Sigmoid colon (tissue), 6 donors: ENCODE measurements at regions not wholly inside any gene's neighbourhood (a gene's known extent, or its start where the extent isn't known, plus 50 kb on each side); places are given as distances from the start of the nearest gene placed in this dataset.
A peak's percentile ranks its signal among the peaks of the same experiment; 100 is the strongest.

Experiments used
- DNase-seq: peaks from one replicate; pipeline ENCODE4 v3.0.0-alpha.2; 2019
- H3K27ac ChIP-seq, 4 donors: fragments of 200-600 bp; sonication (generic); one replicate each; pipeline ENCODE4 v1.5.1; 2016 to 2019; ENCODE audit warnings: mild to moderate bottlenecking in 1 of 4
- H3K27me3 ChIP-seq, 3 donors: fragments of 200-600 bp; sonication (generic); one replicate each; pipeline ENCODE4 v1.5.1; 2019; ENCODE audit warnings: mild to moderate bottlenecking in 1 of 3
- H3K36me3 ChIP-seq, 4 donors: fragments of 200-600 bp; sonication (generic); one replicate each; pipeline ENCODE4 v1.5.1; 2016 to 2019
- H3K4me1 ChIP-seq, 4 donors: fragments of 200-600 bp; sonication (generic); one replicate each; pipeline ENCODE4 v1.5.1; 2017 to 2019
- H3K4me3 ChIP-seq, 4 donors: fragments of 200-600 bp; sonication (generic); one replicate each; pipeline ENCODE4 v1.5.1; 2017 to 2019; ENCODE audit warnings: mild to moderate bottlenecking in 2 of 4, moderate library complexity in 1 of 4
- H3K9me3 ChIP-seq, 4 donors: fragments of 200-600 bp in 3 of 4; sonication (generic) in 3 of 4; one replicate each; pipeline versions ENCODE4 v1.5.1 to v1.6.1; 2013 to 2019
- EP300 ChIP-seq, 4 donors: sonication (generic); formaldehyde crosslinking; IDR thresholded peaks; one replicate each; pipeline ENCODE4 v1.6.1; 2017; ENCODE audit warnings: antibody characterized with exemption in 4 of 4
- POLR2A ChIP-seq, 2 donors: fragments of 450-650 bp; IDR thresholded peaks; one replicate each; pipeline ENCODE4 v1.6.1; 2016; ENCODE audit warnings: antibody characterized with exemption in 2 of 2, mild to moderate bottlenecking in 2 of 2, moderate library complexity in 2 of 2
- POLR2AphosphoS5 ChIP-seq, 4 donors: sonication (generic); formaldehyde crosslinking; IDR thresholded peaks; one replicate each; pipeline ENCODE4 v1.6.1; 2017; ENCODE audit warnings: antibody characterized with exemption in 4 of 4
- WGBS, 2 donors: extraction: QIAGEN DNeasy Blood & Tissue Kit; methylation state at CpG; one replicate each; pipeline ENCODE4 v1.1.7; 2013; 5-methylcytosine and 5-hydroxymethylcytosine counted together
- intact Hi-C: fragments of 100-400 bp; cut with DNase I; formaldehyde crosslinking; loops from one replicate; pipeline ENCODE4 v1.15.1; 2023
- TF ChIP-seq, protein P1 (sequence below), 4 experiments: fragments of 450-650 bp in 3 of 4; fragments of 200-600 bp in 1 of 4; IDR thresholded peaks; one replicate each; pipeline ENCODE4 v1.5.1; 2016 to 2019; ENCODE audit warnings: antibody characterized with exemption in 4 of 4, mild to moderate bottlenecking in 3 of 4, moderate library complexity in 2 of 4
- donor health status: healthy with polysubstance abuse.
- donor health status: healthy.

DNA sequence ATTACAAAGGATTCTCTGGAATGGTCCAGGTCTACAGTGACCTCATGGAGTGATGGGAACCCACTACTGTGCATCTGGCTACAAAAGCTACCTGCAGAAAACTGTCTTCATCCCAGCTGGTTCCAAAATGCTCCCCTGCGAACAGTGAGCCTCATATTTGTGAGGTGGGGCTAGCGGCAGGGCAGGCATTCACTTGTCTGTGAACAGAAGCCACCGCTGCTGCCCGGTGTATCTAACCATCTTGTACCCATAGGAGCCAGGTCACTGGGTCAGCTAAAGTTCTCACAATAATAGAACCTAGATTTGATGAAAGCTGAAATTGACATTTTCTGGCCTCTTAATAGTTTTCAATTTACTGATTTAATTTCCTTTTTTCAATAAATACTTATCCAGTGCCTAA lies 150.7 kb downstream of the KLF13 start:
- no peaks in the 10 kb centered on the region for H3K36me3 ChIP-seq
- H3K27ac ChIP-seq = no peak overlapping the region
- DNase-seq = no peak
- WGBS, 2 donors = 97% methylated on average over 4 of the region's 4 CpGs
- no peak for TF ChIP-seq EP300 (IDR thresholded peaks at IDR 0.05)
- TF ChIP-seq, protein P1, sequence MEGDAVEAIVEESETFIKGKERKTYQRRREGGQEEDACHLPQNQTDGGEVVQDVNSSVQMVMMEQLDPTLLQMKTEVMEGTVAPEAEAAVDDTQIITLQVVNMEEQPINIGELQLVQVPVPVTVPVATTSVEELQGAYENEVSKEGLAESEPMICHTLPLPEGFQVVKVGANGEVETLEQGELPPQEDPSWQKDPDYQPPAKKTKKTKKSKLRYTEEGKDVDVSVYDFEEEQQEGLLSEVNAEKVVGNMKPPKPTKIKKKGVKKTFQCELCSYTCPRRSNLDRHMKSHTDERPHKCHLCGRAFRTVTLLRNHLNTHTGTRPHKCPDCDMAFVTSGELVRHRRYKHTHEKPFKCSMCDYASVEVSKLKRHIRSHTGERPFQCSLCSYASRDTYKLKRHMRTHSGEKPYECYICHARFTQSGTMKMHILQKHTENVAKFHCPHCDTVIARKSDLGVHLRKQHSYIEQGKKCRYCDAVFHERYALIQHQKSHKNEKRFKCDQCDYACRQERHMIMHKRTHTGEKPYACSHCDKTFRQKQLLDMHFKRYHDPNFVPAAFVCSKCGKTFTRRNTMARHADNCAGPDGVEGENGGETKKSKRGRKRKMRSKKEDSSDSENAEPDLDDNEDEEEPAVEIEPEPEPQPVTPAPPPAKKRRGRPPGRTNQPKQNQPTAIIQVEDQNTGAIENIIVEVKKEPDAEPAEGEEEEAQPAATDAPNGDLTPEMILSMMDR (IDR thresholded peaks at IDR 0.05) = no peak
- TF ChIP-seq POLR2AphosphoS5 (IDR thresholded peaks at IDR 0.05) = no peak
- TF ChIP-seq POLR2A (IDR thresholded peaks at IDR 0.05) = no peak
- no peaks in the 10 kb centered on the region for H3K9me3 ChIP-seq
- no peak overlapping the region for H3K4me3 ChIP-seq
- H3K27me3 ChIP-seq = peaks cover 3 to 22% (median 6%) of the 10 kb centered on the region in 3 donors
- intact Hi-C loops = no loop called here
- H3K4me1 ChIP-seq = peaks cover 0 to 4% (median 0%) of the 10 kb centered on the region in 4 donors

DNA sequence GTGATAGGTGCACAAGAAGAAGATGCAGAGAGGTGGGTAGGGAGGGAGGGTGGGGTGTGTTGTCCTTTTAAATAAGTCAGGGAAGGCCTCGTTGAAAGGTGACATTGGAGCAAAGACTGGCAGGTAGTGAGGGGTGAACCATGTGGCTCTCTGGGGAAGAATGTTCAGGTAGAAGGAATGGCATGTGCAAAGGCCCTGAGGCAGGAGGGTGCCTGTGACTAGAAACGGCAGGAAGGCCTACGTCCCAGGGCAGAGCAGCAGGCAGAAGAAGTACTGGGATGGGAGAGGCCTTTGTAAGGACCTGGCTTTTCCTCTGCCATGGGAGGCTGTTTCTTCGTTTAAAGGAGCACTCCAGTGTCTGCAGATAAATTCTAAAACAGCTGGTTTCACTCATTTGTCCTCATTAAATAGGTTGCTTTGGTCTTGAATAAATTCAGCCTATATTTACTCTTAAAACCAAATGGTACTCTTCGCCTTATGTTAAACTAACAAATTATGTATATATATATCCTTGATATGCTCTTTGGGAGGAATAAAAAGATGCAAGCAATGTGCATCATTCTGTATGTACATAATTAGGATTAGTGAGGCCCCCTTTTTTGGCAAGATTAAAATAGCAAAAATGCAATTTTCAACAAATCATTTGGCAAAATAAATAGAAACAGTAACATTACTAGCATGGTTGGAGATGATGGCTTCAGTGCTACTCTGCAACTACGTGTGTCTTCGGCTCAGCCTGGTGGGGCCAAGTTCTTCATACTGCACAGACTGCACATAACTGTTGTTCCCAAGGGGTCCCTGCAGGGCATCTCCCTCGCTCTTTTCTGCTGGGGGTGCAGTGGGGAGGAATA lies 151.4 kb downstream of the KLF13 start:
- TF ChIP-seq POLR2A (IDR thresholded peaks at IDR 0.05) = no peak
- TF ChIP-seq, protein P1 (IDR thresholded peaks at IDR 0.05) = no peak
- TF ChIP-seq POLR2AphosphoS5 (IDR thresholded peaks at IDR 0.05) = no peak
- TF ChIP-seq EP300 (IDR thresholded peaks at IDR 0.05) = no peak
- 88 to 90% methylated on average over 8 of the region's 8 CpGs for WGBS, 2 donors
- H3K27ac ChIP-seq = no peak overlapping the region
- H3K4me3 ChIP-seq = no peak overlapping the region
- H3K4me1 ChIP-seq = peaks cover 0 to 2% (median 0%) of the 10 kb centered on the region in 4 donors
- no peaks in the 10 kb centered on the region for H3K36me3 ChIP-seq
- H3K27me3 ChIP-seq = peaks cover 11 to 30% (median 13%) of the 10 kb centered on the region in 3 donors
- peak; percentile 27 for DNase-seq
- no peaks in the 10 kb centered on the region for H3K9me3 ChIP-seq
- intact Hi-C loops = no loop called here

DNA sequence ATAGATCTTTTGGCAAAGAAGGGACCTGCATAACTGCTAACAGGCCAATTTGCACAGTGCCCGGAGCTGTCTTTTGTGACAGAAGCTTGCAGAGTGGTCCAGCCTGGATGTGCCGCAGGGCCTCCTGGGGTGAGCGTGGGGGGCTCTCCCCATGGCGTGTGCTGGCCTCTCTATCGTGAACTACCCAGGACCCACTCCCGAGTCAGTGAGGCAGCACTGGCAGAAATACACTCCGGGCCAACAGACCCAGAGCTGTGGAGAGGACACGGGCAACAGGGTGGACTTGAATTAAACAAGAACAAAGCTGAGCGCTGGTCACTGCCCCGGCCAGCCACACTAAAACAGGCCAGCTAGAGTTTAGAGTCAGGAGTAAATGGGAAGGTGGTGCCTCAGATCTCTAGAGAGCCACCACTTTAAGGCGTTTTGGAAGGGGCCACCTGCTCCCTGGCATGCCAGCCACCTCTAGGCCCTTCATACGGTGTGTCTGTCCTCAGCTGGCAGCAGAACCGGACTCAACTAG lies 152.1 kb downstream of the KLF13 start:
- DNase-seq = peak; percentile 63
- Histone ChIP-seq H3K36me3 (no peaks in the 10 kb centered on the region), H3K4me1 (peaks cover 0 to 4% (median 0%) of the 10 kb centered on the region in 4 donors), H3K27me3 (peaks cover 15 to 34% (median 16%) of the 10 kb centered on the region in 3 donors), H3K27ac (no peak overlapping the region), H3K9me3 (no peaks in the 10 kb centered on the region), H3K4me3 (no peak overlapping the region)
- intact Hi-C loops = no loop called here
- TF ChIP-seq POLR2A (IDR thresholded peaks at IDR 0.05) (no peak), POLR2AphosphoS5 (IDR thresholded peaks at IDR 0.05) (no peak), EP300 (IDR thresholded peaks at IDR 0.05) (no peak)
- TF ChIP-seq, protein P1 (IDR thresholded peaks at IDR 0.05) = no peak
- WGBS, 2 donors = 91 to 93% methylated on average over 13 of the region's 13 CpGs

DNA sequence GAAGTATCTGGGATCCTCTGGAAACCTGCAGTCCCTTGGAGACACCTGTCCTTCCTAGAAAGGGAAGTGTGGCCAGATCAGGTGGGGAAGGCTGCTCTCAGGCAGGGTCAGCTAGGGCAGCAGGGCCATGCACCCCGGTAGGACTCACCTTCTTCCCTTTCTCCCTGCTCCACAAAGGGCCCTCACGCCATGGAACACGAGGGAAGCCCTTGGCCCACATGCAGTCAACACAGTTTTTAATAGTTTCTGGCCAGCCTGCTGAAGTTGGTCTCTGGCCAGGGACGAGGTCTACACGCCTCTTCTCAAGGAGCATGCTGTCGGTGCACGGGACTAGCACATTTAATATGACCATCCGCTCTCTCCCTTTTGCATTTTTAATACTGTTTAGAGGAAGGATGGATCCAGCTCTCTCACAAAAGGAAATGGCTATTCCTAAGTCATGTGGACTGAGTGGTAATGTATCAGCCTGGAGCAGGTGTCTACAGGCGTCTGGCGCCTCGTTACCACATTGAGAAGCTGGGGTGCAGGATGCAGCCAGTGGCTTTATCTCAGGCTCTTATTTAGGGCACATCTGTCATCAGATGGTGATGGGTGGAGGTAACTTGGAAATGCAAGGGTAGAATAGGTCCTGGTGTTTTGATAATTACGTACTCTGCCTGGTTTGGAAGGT lies 153.9 kb downstream of the KLF13 start:
- Histone ChIP-seq H3K27me3 (peaks cover 15 to 51% (median 21%) of the 10 kb centered on the region in 3 donors), H3K4me1 (peaks cover 0 to 4% (median 0%) of the 10 kb centered on the region in 4 donors), H3K36me3 (no peaks in the 10 kb centered on the region), H3K27ac (no peak overlapping the region), H3K9me3 (no peaks in the 10 kb centered on the region), H3K4me3 (no peak overlapping the region)
- WGBS, 2 donors = 76 to 84% methylated on average over 12 of the region's 12 CpGs
- peak; percentile 63 for DNase-seq
- intact Hi-C loops = no loop called here
- TF ChIP-seq POLR2AphosphoS5 (IDR thresholded peaks at IDR 0.05) (no peak), EP300 (IDR thresholded peaks at IDR 0.05) (no peak), POLR2A (IDR thresholded peaks at IDR 0.05) (no peak)
- TF ChIP-seq, protein P1 (IDR thresholded peaks at IDR 0.05) = no peak
